Panc1 (cell line): ENCODE measurements at regions not wholly inside any gene's neighbourhood (a gene's known extent, or its start where the extent isn't known, plus 50 kb on each side); places are given as distances from the start of the nearest gene placed in this dataset.

Source experiments
- ATAC-seq: fragments of 200-7000 bp; cut with Tn5 transposase; 2 replicates; pipeline ENCODE4 v1.9.1; 2020; ENCODE audit warnings: mild to moderate bottlenecking, moderate library complexity
- BruUV-seq: library from RNA; stranded (reverse); fragments of 400-500 nt; replicated peaks from 2 replicates; lab custom pipeline; 2021; lab: Mats Ljungman, UMichigan
- CTCF ChIA-PET: fragments of 300-600 bp; sonication (Branson Sonifier 250); formaldehyde crosslinking; loops from one replicate; lab custom pipeline; 2022; ENCODE audit warnings: antibody characterized with exemption; lab: Charles Lee
- POLR2A ChIA-PET: fragments of 300-600 bp; sonication (Branson Sonifier 250); formaldehyde crosslinking; loops from one replicate; lab custom pipeline; 2022; ENCODE audit warnings: antibody characterized with exemption; lab: Charles Lee
- DNase-seq: peaks from one replicate; pipeline ENCODE4 v3.0.0-alpha.2; 2010; ENCODE audit warnings: low read depth, low spot score
- H3K27ac ChIP-seq: 2 replicates; pipeline ENCODE4 v1.5.1; 2011; ENCODE audit warnings: mild to moderate bottlenecking, low read length, inconsistent platforms
- H3K27me3 ChIP-seq: fragments of 200-500 bp; sonication (Bioruptor generic); 2 replicates; pipeline ENCODE4 v1.6.0; 2014; ENCODE audit warnings: low read length, inconsistent platforms; ENCODE audit not compliant: control insufficient read depth, insufficient read depth
- H3K36me3 ChIP-seq: fragments of 200-500 bp; sonication (Bioruptor generic); 2 replicates; pipeline ENCODE4 v1.5.1; 2014; ENCODE audit warnings: inconsistent platforms, mild to moderate bottlenecking, low read length, moderate library complexity; ENCODE audit not compliant: control insufficient read depth, insufficient read depth
- H3K4me1 ChIP-seq: 2 replicates; pipeline ENCODE4 v1.5.1; 2011; ENCODE audit warnings: inconsistent platforms, mild to moderate bottlenecking, low read length, moderate library complexity; ENCODE audit not compliant: control insufficient read depth, insufficient read depth
- H3K4me3 ChIP-seq, 2 experiments: 2 replicates each; pipeline ENCODE4 v1.5.1; 2011 to 2012; ENCODE audit warnings: low read depth in 2 of 2, low read length in 2 of 2, mild to moderate bottlenecking in 2 of 2, inconsistent platforms in 1 of 2, moderate library complexity in 1 of 2
- H3K9me3 ChIP-seq: fragments of 200-500 bp; sonication (Bioruptor generic); 2 replicates; pipeline ENCODE4 v1.5.1; 2014; ENCODE audit warnings: low read depth, mild to moderate bottlenecking, inconsistent platforms, low read length, moderate library complexity; ENCODE audit not compliant: control insufficient read depth, insufficient read depth
- CTCF ChIP-seq: fragments of 450-650 bp; IDR thresholded peaks from 2 replicates; pipeline ENCODE4 v1.5.1; 2017; ENCODE audit warnings: mild to moderate bottlenecking
- POLR2AphosphoS5 ChIP-seq: IDR thresholded peaks from 2 replicates; pipeline ENCODE4 v1.6.1; 2012; ENCODE audit warnings: mild to moderate bottlenecking, low read depth, low read length, moderate library complexity
- REST ChIP-seq, 2 experiments: IDR thresholded peaks; 2 replicates each; pipeline ENCODE4 v1.6.1; 2011 to 2012; ENCODE audit warnings: low read depth in 2 of 2, control low read depth in 1 of 2, low read length in 1 of 2, mild to moderate bottlenecking in 1 of 2, moderate library complexity in 1 of 2; ENCODE audit not compliant: insufficient read depth in 1 of 2
- SIN3A ChIP-seq: IDR thresholded peaks from 2 replicates; pipeline ENCODE4 v1.6.1; 2012; ENCODE audit warnings: low read depth, mild to moderate bottlenecking, low read length, moderate library complexity, borderline replicate concordance; ENCODE audit not compliant: insufficient read depth
- TCF7L2 ChIP-seq: IDR thresholded peaks from 2 replicates; pipeline ENCODE4 v1.6.1; 2011; ENCODE audit warnings: mild to moderate bottlenecking, low read depth, low read length, inconsistent platforms
- in situ Hi-C: cut with HindIII; loops from 2 replicates; pipeline ENCODE4 v1.10.0; 2016; ENCODE audit warnings: low sequenced_read_pairs, low pct_unique_long_range_greater_than_20kb
- intact Hi-C: fragments of 100-400 bp; cut with micrococcal nuclease; formaldehyde crosslinking; loops from one replicate; pipeline ENCODE4 v1.10.0; 2022; ENCODE audit not compliant: unreplicated experiment

GRCh38 chr5:61730866-61731265 is 398.8 kb downstream of the ZSWIM6 start:
- no TSS peak for BruUV-seq
- Histone ChIP-seq H3K4me1 (no peaks in the 10 kb centered on the region), H3K27ac (no peak overlapping the region), H3K9me3 (no peaks in the 10 kb centered on the region), H3K36me3 (no peaks in the 10 kb centered on the region), H3K4me3 (no peak overlapping the region), H3K27me3 (peaks cover 16% of the 10 kb centered on the region; the same call in 1 of the 2 replicates)
- in situ Hi-C loops (no loop called here), intact Hi-C loops (no loop called here)
- TF ChIP-seq CTCF (no peak), TCF7L2 (no peak)
- ATAC-seq: no peak
- ChIA-PET CTCF (no interaction called here), POLR2A (no interaction called here)
- no peak for DNase-seq

- Histone ChIP-seq H3K4me3 (no peak overlapping the region), H3K27me3 (peaks cover 16% of the 10 kb centered on the region; the same call in 1 of the 2 replicates), H3K9me3 (no peaks in the 10 kb centered on the region), H3K4me1 (no peaks in the 10 kb centered on the region), H3K27ac (no peak overlapping the region), H3K36me3 (no peaks in the 10 kb centered on the region)
- no TSS peak for BruUV-seq
- in situ Hi-C loops (no loop called here), intact Hi-C loops (no loop called here)
- DNase-seq (no peak), ATAC-seq (no peak)
- no peak for TF ChIP-seq POLR2AphosphoS5
- CTCF ChIA-PET: no interaction called here
- POLR2A ChIA-PET: no interaction called here
These were observed 399.3 kb downstream of the ZSWIM6 start for GRCh38 chr5:61731267-61731945.

GRCh38 chr5:61731946-61732314 is 399.9 kb downstream of the ZSWIM6 start:
- in situ Hi-C loops: no loop called here
- Histone ChIP-seq H3K27ac (no peak overlapping the region), H3K4me3 (no peak overlapping the region), H3K4me1 (no peaks in the 10 kb centered on the region), H3K36me3 (no peaks in the 10 kb centered on the region), H3K27me3 (peaks cover 14% of the 10 kb centered on the region; the same call in 1 of the 2 replicates), H3K9me3 (no peaks in the 10 kb centered on the region)
- POLR2A ChIA-PET: no interaction called here
- CTCF ChIA-PET: no interaction called here
- DNase-seq (no peak), ATAC-seq (no peak)
- no peak for TF ChIP-seq SIN3A
- TF ChIP-seq TCF7L2: no peak
- BruUV-seq: no TSS peak
- intact Hi-C loops: no loop called here

GRCh38 chr5:61732369-61732768 is 400.3 kb downstream of the ZSWIM6 start:
- BruUV-seq: no TSS peak
- H3K4me3 ChIP-seq: no peak overlapping the region
- H3K27ac ChIP-seq: no peak overlapping the region

More at GRCh38 chr5:61732369-61732768, 400.3 kb downstream of the ZSWIM6 start:
- DNase-seq: no peak
- in situ Hi-C loops (no loop called here), intact Hi-C loops (no loop called here)
- ChIA-PET CTCF (no interaction called here), POLR2A (no interaction called here)
- Histone ChIP-seq H3K36me3 (no peaks in the 10 kb centered on the region), H3K27me3 (peaks cover 14% of the 10 kb centered on the region; the same call in 1 of the 2 replicates), H3K9me3 (no peaks in the 10 kb centered on the region), H3K4me1 (no peaks in the 10 kb centered on the region)
- TF ChIP-seq CTCF (no peak), TCF7L2 (no peak), POLR2AphosphoS5 (no peak), SIN3A (no peak), REST (IDR thresholded peaks at IDR 0.05; ENCODE audit: insufficient read depth in 1 of 2, low read depth in 2 of 2, low read length in 1 of 2) (no peak)
- ATAC-seq: no peak
